VCaP (cell line): ENCODE measurements at regions not wholly inside any gene's neighbourhood (a gene's known extent, or its start where the extent isn't known, plus 50 kb on each side); places are given as distances from the start of the nearest gene placed in this dataset.

Experiments used
- H3K27ac ChIP-seq: fragments of 450-650 bp; 2 replicates; pipeline ENCODE4 v1.5.1; 2017
- TF ChIP-seq, protein P1 (sequence below): fragments of 450-650 bp; conservative IDR thresholded peaks from 2 replicates; pipeline ENCODE4 v1.5.1; 2017; ENCODE audit warnings: mild to moderate bottlenecking, moderate library complexity

DNA sequence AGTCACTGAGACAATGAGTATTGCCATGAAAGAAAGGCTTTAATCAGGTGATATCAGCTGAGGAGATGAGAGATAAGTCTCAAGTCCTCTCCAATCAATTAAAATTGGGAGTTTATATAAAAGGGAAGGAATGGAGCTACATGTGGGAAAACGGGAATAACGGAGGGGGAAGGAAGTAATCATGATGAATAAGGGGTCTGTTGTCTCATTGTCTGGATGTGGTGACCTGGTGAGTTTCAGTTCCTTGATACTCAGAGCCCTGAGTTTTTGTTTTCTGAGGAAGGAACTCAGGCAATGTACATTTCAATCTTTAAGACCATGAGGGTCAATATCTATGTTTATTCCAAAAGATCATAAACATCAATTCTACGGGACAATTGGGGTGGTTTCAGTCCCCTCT is 198.8 kb downstream of the KITLG start:
- TF ChIP-seq, protein P1, sequence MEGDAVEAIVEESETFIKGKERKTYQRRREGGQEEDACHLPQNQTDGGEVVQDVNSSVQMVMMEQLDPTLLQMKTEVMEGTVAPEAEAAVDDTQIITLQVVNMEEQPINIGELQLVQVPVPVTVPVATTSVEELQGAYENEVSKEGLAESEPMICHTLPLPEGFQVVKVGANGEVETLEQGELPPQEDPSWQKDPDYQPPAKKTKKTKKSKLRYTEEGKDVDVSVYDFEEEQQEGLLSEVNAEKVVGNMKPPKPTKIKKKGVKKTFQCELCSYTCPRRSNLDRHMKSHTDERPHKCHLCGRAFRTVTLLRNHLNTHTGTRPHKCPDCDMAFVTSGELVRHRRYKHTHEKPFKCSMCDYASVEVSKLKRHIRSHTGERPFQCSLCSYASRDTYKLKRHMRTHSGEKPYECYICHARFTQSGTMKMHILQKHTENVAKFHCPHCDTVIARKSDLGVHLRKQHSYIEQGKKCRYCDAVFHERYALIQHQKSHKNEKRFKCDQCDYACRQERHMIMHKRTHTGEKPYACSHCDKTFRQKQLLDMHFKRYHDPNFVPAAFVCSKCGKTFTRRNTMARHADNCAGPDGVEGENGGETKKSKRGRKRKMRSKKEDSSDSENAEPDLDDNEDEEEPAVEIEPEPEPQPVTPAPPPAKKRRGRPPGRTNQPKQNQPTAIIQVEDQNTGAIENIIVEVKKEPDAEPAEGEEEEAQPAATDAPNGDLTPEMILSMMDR = no peak
- H3K27ac ChIP-seq = no peak overlapping the region

DNA sequence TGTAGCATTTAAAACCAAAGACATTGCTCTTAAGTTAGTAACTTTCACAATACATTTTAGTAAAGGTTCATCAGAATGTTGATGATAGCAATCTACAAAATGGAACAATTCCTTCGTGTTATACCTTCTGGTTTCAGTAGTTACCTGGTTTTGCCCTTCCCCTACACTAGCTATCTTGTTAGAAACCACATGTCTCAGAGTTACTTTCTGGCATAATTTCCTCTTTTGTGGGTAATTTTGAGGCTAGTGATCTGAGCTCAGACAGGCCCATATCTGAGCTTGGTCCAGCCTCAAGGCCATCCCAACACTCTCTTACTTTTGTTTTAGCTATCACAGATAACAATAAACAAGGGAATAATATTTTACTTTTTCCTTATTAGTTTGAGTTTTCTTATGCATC is 196.9 kb downstream of the KITLG start:
- TF ChIP-seq, protein P1 = no peak
- no peak overlapping the region for H3K27ac ChIP-seq

DNA sequence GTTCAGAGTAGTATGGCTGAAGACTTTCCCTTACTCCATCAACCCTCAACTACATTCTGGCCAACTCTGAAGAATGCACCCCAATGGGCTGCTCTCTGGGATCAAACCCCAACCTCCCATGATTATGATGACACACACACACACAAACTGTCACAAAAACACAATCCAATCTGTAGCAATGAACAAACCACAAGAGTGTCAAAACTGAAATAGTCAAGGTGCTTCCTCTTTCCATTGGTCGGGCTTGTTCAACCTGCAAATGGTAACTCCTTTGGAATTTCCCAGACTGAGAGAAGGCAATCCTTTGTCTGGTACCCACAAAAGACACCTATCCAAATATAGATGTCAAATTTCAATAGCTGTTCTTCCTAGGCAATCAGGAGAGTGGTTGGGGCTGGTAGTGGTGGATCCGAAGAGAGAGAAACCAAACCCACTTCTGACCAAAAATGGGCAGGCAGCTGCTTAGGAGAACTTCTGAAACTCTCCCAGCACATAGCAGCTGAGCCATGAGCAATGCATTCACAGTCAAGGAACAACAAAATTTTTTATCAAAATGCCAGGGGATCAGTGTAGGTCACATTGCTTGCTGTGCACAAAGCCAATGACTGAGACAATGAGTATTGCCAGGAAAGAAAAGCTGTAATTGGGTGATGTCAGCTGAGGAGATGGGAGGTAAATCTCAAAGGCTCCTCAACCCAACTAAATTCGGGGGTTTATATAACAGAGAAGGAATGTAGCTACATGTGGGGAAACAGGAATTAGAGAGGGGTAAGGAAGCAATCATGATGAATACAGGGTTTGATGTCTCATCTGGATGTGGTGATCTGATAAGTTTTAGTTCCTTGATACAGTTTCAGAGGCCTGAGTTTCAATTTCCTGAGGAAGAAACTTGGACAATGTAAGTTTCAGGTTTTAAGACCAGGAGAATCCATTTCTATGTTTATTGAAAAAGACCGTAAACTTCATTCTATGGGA is 191.4 kb downstream of the KITLG start:
- TF ChIP-seq, protein P1 = no peak
- H3K27ac ChIP-seq = no peak overlapping the region

DNA sequence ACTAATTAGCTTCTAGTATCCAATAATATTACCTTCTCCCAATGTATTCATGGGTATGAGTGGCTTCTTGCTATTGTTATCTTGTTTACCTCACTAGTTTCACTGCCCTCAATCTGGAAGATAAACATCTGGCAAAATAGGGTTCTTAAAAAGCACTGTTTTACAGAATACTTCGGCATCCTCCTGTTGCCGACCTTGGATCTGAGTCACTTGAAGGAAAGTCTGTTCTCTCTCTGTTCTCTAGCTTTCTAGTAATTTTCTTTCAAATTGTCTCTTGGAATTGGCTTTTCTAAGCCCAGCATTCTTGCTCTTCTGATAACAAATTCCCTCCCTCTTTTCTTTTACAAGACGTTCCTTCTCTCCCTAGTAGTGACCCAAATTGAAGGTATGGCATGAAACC is 189.5 kb downstream of the KITLG start:
- H3K27ac ChIP-seq = no peak overlapping the region
- TF ChIP-seq, protein P1 = no peak

DNA sequence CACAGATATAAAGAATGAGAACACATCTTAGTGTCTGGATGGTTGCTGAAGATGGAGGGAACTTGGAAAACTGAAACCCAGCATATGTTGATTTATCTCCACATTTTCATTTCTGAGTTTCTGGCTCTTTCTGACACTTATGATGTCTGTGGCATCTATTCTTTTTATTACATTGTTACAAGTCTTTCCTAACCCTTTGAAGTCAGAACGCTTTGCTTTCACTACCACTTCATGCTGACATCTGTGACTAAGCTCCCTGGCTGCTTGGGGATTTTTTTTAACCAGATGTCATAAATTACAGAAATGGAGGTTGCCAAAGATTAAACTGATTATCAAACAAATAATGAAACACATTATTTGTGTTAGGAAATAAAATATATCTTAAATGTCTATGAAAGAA is 188.7 kb downstream of the KITLG start:
- TF ChIP-seq, protein P1 = no peak
- no peak overlapping the region for H3K27ac ChIP-seq

DNA sequence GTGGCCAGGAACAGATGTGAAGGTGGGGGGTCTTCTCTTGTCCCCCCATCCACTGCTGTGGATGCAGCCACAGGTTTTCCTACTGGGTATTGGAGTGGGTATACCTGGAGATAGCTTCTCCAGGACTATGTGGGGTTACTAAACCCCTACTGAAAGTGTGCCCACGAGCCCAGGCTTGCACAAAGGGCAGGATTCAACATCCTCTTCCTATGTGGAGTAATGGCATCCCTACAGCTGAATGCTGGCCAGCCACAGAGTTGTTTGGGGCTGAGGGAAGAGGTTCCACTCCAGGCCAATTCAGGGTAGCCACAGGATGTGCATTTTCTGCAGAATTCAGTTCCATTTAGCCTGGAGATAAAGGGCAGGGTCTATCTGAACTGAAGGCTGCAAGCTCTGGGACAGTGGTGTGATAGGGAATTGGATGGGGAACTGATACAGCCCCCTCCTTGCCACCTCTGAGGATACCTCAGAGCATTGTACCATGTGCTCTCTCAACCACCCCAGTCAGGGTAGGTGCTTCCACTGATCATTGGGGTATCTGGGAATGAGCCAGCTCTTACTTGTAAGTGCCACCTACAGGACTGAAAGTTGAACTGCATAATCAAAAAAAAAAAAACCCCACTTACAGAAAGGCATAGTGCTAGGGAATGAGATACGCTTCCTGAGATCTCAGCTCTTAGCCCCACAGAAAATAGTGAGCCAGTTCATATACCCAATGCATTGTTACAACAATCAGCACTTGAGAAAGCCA is 187.1 kb downstream of the KITLG start:
- H3K27ac ChIP-seq = no peak overlapping the region; the same call in 1 of the 2 replicates
- TF ChIP-seq, protein P1 = peak; percentile 66

DNA sequence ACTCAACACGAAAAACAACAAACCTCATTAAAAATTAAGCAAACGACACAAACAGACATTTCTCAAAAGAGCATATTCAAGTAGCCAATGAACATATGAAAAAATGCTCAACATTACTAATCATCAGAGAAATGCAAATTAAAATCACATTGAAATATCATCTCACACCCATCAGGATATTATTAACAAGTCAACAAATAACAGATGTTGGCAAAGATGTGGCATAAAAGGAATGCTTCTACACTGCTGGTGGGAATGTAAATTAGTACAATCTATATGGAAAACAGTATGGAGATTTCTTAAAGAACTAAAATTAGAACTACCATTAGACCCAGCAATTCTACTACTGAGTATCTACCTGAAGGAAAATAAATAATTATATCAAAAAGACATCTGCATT is 182.2 kb downstream of the KITLG start:
- TF ChIP-seq, protein P1 = no peak
- H3K27ac ChIP-seq = no peak overlapping the region
